ENCODE measurements at regions not wholly inside any gene's neighbourhood (a gene's known extent, or its start where the extent isn't known, plus 50 kb on each side); places are given as distances from the start of the nearest gene placed in this dataset.

- Histone ChIP-seq H3K4me3 (ENCODE audit: low read depth in 1 of 3, low read length in 3 of 3) (no peak overlapping the region), H3K9ac (ENCODE audit: low read depth in 1 of 2, low read length in 2 of 2) (no peak overlapping the region), H3K4me1 (ENCODE audit: control insufficient read depth in 4 of 4, insufficient read depth in 4 of 4, low read length in 3 of 4) (no peaks in the 10 kb centered on the region), H3K36me3 (ENCODE audit: control insufficient read depth in 4 of 4, insufficient read depth in 3 of 4, low read depth in 1 of 4, low read length in 3 of 4) (no peaks in the 10 kb centered on the region), H3K27me3 (ENCODE audit: control insufficient read depth in 4 of 4, insufficient read depth in 4 of 4, low read length in 3 of 4) (no peaks in the 10 kb centered on the region), H3K9me3 (ENCODE audit: control insufficient read depth in 4 of 4, low read length in 3 of 4) (no peaks in the 10 kb centered on the region), H3K27ac (ENCODE audit: low read depth in 1 of 2, low read length in 2 of 2) (no peak overlapping the region)
- no peak for DNase-seq (ENCODE audit: low spot score)
- TF ChIP-seq MAX (IDR thresholded peaks at IDR 0.05) (no peak), EGR1 (IDR thresholded peaks at IDR 0.05; ENCODE audit: low read depth in 2 of 2) (no peak), ZBTB33 (IDR thresholded peaks at IDR 0.05) (no peak), TAF1 (conservative IDR thresholded peaks at IDR 0.05) (no peak), RAD21 (IDR thresholded peaks at IDR 0.05) (no peak), HNF4G (IDR thresholded peaks at IDR 0.05) (no peak), YY1 (IDR thresholded peaks at IDR 0.05) (no peak), FOXA1 (IDR thresholded peaks at IDR 0.05) (no peak), GABPA (IDR thresholded peaks at IDR 0.05 in 1 of 2, conservative IDR thresholded peaks at IDR 0.05 in 1 of 2) (no peak), FOXA2 (IDR thresholded peaks at IDR 0.05) (no peak)
- TF ChIP-seq, protein P1, sequence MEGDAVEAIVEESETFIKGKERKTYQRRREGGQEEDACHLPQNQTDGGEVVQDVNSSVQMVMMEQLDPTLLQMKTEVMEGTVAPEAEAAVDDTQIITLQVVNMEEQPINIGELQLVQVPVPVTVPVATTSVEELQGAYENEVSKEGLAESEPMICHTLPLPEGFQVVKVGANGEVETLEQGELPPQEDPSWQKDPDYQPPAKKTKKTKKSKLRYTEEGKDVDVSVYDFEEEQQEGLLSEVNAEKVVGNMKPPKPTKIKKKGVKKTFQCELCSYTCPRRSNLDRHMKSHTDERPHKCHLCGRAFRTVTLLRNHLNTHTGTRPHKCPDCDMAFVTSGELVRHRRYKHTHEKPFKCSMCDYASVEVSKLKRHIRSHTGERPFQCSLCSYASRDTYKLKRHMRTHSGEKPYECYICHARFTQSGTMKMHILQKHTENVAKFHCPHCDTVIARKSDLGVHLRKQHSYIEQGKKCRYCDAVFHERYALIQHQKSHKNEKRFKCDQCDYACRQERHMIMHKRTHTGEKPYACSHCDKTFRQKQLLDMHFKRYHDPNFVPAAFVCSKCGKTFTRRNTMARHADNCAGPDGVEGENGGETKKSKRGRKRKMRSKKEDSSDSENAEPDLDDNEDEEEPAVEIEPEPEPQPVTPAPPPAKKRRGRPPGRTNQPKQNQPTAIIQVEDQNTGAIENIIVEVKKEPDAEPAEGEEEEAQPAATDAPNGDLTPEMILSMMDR (IDR thresholded peaks at IDR 0.05; ENCODE audit: low read depth, low read length, missing input control): no peak
- 83% methylated on average over 3 of the region's 3 CpGs for WGBS
Measured at GRCh38 chr6:146974351-146974750, 229.9 kb upstream of the STXBP5 start.

- H3K4me1 ChIP-seq (ENCODE audit: control insufficient read depth in 4 of 4, insufficient read depth in 4 of 4, low read length in 3 of 4): no peaks in the 10 kb centered on the region
- no peak overlapping the region for H3K4me3 ChIP-seq (ENCODE audit: low read depth in 1 of 3, low read length in 3 of 3)
- no peaks in the 10 kb centered on the region for H3K36me3 ChIP-seq (ENCODE audit: control insufficient read depth in 4 of 4, insufficient read depth in 3 of 4, low read depth in 1 of 4, low read length in 3 of 4)
- no peaks in the 10 kb centered on the region for H3K27me3 ChIP-seq (ENCODE audit: control insufficient read depth in 4 of 4, insufficient read depth in 4 of 4, low read length in 3 of 4)
- TF ChIP-seq YY1 (IDR thresholded peaks at IDR 0.05) (no peak), TAF1 (conservative IDR thresholded peaks at IDR 0.05) (no peak), EGR1 (IDR thresholded peaks at IDR 0.05; ENCODE audit: low read depth in 2 of 2) (no peak), HNF4A (conservative IDR thresholded peaks at IDR 0.05) (no peak), FOXA2 (IDR thresholded peaks at IDR 0.05) (no peak), SP1 (IDR thresholded peaks at IDR 0.05) (no peak), NR2F2 (IDR thresholded peaks at IDR 0.05) (no peak), HNF4G (IDR thresholded peaks at IDR 0.05) (no peak), JUND (IDR thresholded peaks at IDR 0.05) (no peak), GABPA (IDR thresholded peaks at IDR 0.05 in 1 of 2, conservative IDR thresholded peaks at IDR 0.05 in 1 of 2) (no peak), FOXA1 (IDR thresholded peaks at IDR 0.05) (no peak), ZBTB33 (IDR thresholded peaks at IDR 0.05) (no peak), MAX (IDR thresholded peaks at IDR 0.05) (no peak)
- TF ChIP-seq, protein P2, sequence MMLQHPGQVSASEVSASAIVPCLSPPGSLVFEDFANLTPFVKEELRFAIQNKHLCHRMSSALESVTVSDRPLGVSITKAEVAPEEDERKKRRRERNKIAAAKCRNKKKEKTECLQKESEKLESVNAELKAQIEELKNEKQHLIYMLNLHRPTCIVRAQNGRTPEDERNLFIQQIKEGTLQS (IDR thresholded peaks at IDR 0.05): no peak
- 75% methylated on average over 3 of the region's 3 CpGs for WGBS
- no peak overlapping the region for H3K9ac ChIP-seq (ENCODE audit: low read depth in 1 of 2, low read length in 2 of 2)
- no peak for DNase-seq (ENCODE audit: low spot score)
- H3K9me3 ChIP-seq (ENCODE audit: control insufficient read depth in 4 of 4, low read length in 3 of 4): no peaks in the 10 kb centered on the region
- no peak overlapping the region for H3K27ac ChIP-seq (ENCODE audit: low read depth in 1 of 2, low read length in 2 of 2)
Measured at GRCh38 chr6:146975093-146975492, 229.1 kb upstream of the STXBP5 start.
